ENCODE measurements at regions not wholly inside any gene's neighbourhood (a gene's known extent, or its start where the extent isn't known, plus 50 kb on each side); places are given as distances from the start of the nearest gene placed in this dataset.

DNA sequence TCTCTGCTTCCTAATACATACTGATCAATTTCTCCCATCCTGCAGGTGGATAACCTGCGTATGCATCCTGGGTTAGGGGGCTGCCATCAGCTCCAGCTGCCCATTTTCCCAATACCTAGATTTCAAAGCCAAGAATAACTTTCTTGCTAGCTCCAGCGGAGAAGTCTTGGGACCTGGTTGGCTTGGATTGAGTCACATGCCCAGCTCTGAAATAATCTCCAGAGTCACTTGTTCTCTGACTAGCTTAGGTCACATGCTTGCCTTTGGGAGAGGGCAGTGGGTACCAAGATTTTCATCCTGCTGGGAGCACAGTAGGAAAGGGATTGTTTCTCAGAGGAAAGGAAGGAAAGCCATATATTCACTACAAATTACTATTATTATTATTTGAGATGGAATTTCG is 70.0 kb upstream of the ELAC2 start:
- 40% methylated on average over 1 of the region's 3 CpGs for WGBS (ENCODE audit: insufficient coverage)
- no peak overlapping the region for H3K27ac ChIP-seq (ENCODE audit: low read length)
- H3K9me3 ChIP-seq (replicated peaks; ENCODE audit: control insufficient read depth, low read depth, low read length) = no peaks in the 10 kb centered on the region
- H3K4me1 ChIP-seq (ENCODE audit: control insufficient read depth, insufficient read depth, low read length) = peaks cover 16% of the 10 kb centered on the region
- peaks cover 2% of the 10 kb centered on the region for H3K27me3 ChIP-seq (ENCODE audit: control insufficient read depth, insufficient read depth, low read length)
- DNase-seq = no peak
- no peaks in the 10 kb centered on the region for H3K36me3 ChIP-seq (ENCODE audit: control insufficient read depth, insufficient read depth, low read length)
- H3K4me3 ChIP-seq (ENCODE audit: low read length) = no peak overlapping the region

- Histone ChIP-seq H3K9me3 (replicated peaks; ENCODE audit: control insufficient read depth, low read depth, low read length) (no peaks in the 10 kb centered on the region), H3K27me3 (ENCODE audit: control insufficient read depth, insufficient read depth, low read length) (peaks cover 2% of the 10 kb centered on the region), H3K4me1 (ENCODE audit: control insufficient read depth, insufficient read depth, low read length) (peaks cover 16% of the 10 kb centered on the region), H3K27ac (ENCODE audit: low read length) (peak overlapping the region; percentile 20), H3K36me3 (ENCODE audit: control insufficient read depth, insufficient read depth, low read length) (no peaks in the 10 kb centered on the region), H3K4me3 (ENCODE audit: low read length) (no peak overlapping the region)
- DNase-seq = peak; percentile 94
- WGBS (ENCODE audit: insufficient coverage) = 8% methylated on average over 2 of the region's 11 CpGs
These were observed 68.4 kb upstream of the ELAC2 start for GRCh38 chr17:13086142-13086769.

DNA sequence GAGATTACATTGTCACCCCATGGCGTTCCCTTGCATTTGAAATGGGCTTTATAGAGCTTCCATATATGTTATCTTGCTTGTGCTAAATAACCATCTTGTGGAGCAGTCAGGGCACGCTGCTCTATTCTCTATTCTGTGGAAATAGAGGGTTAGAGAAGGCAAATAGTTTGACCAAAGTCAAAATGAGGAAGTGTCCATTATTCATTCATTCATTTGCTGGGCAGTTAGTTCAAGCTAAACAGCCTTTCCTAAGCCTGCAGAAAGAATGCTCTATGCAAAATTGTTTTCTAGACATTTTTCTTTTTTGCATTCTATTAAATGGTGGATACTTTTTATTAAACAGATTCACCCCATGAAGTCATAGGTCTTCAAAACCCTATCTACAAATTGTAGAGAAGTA is 67.8 kb upstream of the ELAC2 start:
- peak overlapping the region; percentile 20 for H3K27ac ChIP-seq (ENCODE audit: low read length)
- WGBS (ENCODE audit: insufficient coverage) = 100% methylated on average over 1 of the region's 2 CpGs
- H3K9me3 ChIP-seq (replicated peaks; ENCODE audit: control insufficient read depth, low read depth, low read length) = no peaks in the 10 kb centered on the region
- H3K36me3 ChIP-seq (ENCODE audit: control insufficient read depth, insufficient read depth, low read length) = no peaks in the 10 kb centered on the region
- H3K4me3 ChIP-seq (ENCODE audit: low read length) = no peak overlapping the region
- H3K27me3 ChIP-seq (ENCODE audit: control insufficient read depth, insufficient read depth, low read length) = peaks cover 2% of the 10 kb centered on the region
- peaks cover 16% of the 10 kb centered on the region for H3K4me1 ChIP-seq (ENCODE audit: control insufficient read depth, insufficient read depth, low read length)
- no peak for DNase-seq

- H3K27me3 ChIP-seq (ENCODE audit: control insufficient read depth, insufficient read depth, low read length) = peaks cover 2% of the 10 kb centered on the region
- peaks cover 16% of the 10 kb centered on the region for H3K4me1 ChIP-seq (ENCODE audit: control insufficient read depth, insufficient read depth, low read length)
- no peak overlapping the region for H3K4me3 ChIP-seq (ENCODE audit: low read length)
- DNase-seq = no peak
- no peak overlapping the region for H3K27ac ChIP-seq (ENCODE audit: low read length)
- H3K9me3 ChIP-seq (replicated peaks; ENCODE audit: control insufficient read depth, low read depth, low read length) = no peaks in the 10 kb centered on the region
- no peaks in the 10 kb centered on the region for H3K36me3 ChIP-seq (ENCODE audit: control insufficient read depth, insufficient read depth, low read length)
- WGBS (ENCODE audit: insufficient coverage) = no CpG with 5 or more reads among the region's 3 CpGs
These were observed 66.6 kb upstream of the ELAC2 start for GRCh38 chr17:13084420-13084819.

DNA sequence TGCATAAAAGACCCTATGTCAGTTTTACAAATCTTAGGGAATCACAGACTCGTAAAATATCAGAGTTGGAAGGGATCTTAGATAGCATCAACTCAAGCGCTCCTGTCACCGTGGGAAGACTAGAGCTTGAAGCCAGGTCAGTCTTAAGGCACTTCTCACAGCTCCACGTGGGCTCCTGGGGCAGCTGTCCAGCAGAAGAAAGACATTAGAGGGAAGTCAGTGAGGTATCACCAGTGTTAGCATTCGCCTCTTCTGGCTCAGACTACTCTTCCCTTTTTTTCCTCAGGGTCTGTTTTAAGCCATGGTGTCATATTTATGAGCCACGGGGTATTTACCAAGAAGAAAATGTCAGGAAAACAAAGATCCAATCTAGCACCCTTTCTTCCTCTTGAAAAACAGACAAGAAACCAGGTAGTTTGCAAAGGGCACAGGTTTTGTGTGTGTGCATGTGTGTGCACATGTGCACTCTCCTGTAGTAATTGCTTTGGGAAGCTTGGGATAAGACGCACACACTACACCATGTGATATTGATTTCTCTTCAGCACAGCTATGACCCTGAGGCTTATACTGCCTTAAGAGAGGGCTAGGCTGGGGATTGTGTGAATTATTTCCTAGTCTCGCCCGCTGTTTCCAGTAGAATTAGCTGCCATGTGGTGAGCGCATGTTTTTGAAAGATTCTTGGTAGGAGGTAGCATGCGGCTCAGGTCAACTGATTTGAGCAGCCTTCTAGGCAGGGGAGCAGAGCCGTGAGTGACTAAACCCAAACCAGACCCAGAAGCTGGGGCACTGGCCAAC is 61.0 kb upstream of the ELAC2 start:
- Histone ChIP-seq H3K27ac (ENCODE audit: low read length) (no peak overlapping the region), H3K36me3 (ENCODE audit: control insufficient read depth, insufficient read depth, low read length) (no peaks in the 10 kb centered on the region), H3K4me3 (ENCODE audit: low read length) (no peak overlapping the region), H3K27me3 (ENCODE audit: control insufficient read depth, insufficient read depth, low read length) (no peaks in the 10 kb centered on the region), H3K9me3 (replicated peaks; ENCODE audit: control insufficient read depth, low read depth, low read length) (no peaks in the 10 kb centered on the region), H3K4me1 (ENCODE audit: control insufficient read depth, insufficient read depth, low read length) (no peaks in the 10 kb centered on the region)
- no peak for DNase-seq
- 50% methylated on average over 8 of the region's 12 CpGs for WGBS (ENCODE audit: insufficient coverage)

- Histone ChIP-seq H3K9me3 (replicated peaks; ENCODE audit: control insufficient read depth, low read depth, low read length) (no peaks in the 10 kb centered on the region), H3K27ac (ENCODE audit: low read length) (peak overlapping the region; percentile 7), H3K27me3 (ENCODE audit: control insufficient read depth, insufficient read depth, low read length) (no peaks in the 10 kb centered on the region), H3K4me3 (ENCODE audit: low read length) (no peak overlapping the region), H3K4me1 (ENCODE audit: control insufficient read depth, insufficient read depth, low read length) (no peaks in the 10 kb centered on the region), H3K36me3 (ENCODE audit: control insufficient read depth, insufficient read depth, low read length) (no peaks in the 10 kb centered on the region)
- DNase-seq = peak; percentile 50
- no CpG with 5 or more reads among the region's 4 CpGs for WGBS (ENCODE audit: insufficient coverage)
These were observed 59.1 kb upstream of the ELAC2 start for GRCh38 chr17:13076905-13077304.

DNA sequence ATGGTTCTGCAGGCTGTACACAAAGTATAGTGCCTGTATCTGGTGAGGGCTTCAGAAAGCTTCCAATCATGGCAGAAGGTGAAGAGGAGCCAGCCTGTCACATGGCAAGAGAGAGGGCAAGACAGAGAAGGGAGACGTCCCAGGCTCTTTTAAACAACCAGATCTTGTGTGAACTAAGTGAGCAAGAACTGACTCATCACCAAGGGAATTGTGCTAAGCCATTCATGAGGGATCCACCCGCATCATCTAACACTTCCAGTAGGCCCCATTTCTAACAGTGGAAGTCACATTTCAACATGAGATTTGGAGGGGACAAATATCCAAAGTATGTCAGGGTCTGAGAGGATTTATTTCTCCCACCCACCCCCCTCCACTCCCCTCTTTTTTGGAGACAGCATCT is 56.2 kb upstream of the ELAC2 start:
- Histone ChIP-seq H3K36me3 (ENCODE audit: control insufficient read depth, insufficient read depth, low read length) (no peaks in the 10 kb centered on the region), H3K4me3 (ENCODE audit: low read length) (no peak overlapping the region), H3K9me3 (replicated peaks; ENCODE audit: control insufficient read depth, low read depth, low read length) (no peaks in the 10 kb centered on the region), H3K27me3 (ENCODE audit: control insufficient read depth, insufficient read depth, low read length) (no peaks in the 10 kb centered on the region), H3K4me1 (ENCODE audit: control insufficient read depth, insufficient read depth, low read length) (no peaks in the 10 kb centered on the region), H3K27ac (ENCODE audit: low read length) (no peak overlapping the region)
- peak; percentile 35 for DNase-seq
- WGBS (ENCODE audit: insufficient coverage) = 57% methylated on average over 1 of the region's 2 CpGs

DNA sequence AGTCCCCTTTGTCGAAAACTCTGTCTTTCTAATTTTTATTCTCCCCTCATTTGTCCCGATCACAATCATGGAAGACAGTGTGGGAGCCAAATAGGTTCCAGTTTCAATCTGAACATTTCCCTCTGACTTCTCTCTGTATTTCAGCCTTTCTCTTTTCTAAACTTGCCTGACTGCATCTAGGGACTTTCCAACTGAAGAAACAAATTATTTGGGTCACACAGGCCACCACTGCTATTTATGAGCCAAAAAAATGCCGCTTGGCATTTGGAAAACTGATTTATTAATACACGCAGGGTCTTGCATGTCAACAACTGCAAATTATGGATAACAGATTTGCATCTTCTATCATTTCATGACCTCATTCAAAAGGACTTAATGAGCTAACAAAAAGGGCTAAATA is 55.2 kb upstream of the ELAC2 start:
- Histone ChIP-seq H3K27me3 (ENCODE audit: control insufficient read depth, insufficient read depth, low read length) (no peaks in the 10 kb centered on the region), H3K4me1 (ENCODE audit: control insufficient read depth, insufficient read depth, low read length) (no peaks in the 10 kb centered on the region), H3K27ac (ENCODE audit: low read length) (no peak overlapping the region), H3K9me3 (replicated peaks; ENCODE audit: control insufficient read depth, low read depth, low read length) (no peaks in the 10 kb centered on the region), H3K4me3 (ENCODE audit: low read length) (no peak overlapping the region), H3K36me3 (ENCODE audit: control insufficient read depth, insufficient read depth, low read length) (no peaks in the 10 kb centered on the region)
- 64% methylated on average over 3 of the region's 4 CpGs for WGBS (ENCODE audit: insufficient coverage)
- DNase-seq = no peak

GRCh38 chr17:13070732-13071131 is 52.9 kb upstream of the ELAC2 start:
- Histone ChIP-seq H3K4me3 (ENCODE audit: low read length) (no peak overlapping the region), H3K27ac (ENCODE audit: low read length) (no peak overlapping the region), H3K9me3 (replicated peaks; ENCODE audit: control insufficient read depth, low read depth, low read length) (no peaks in the 10 kb centered on the region), H3K4me1 (ENCODE audit: control insufficient read depth, insufficient read depth, low read length) (no peaks in the 10 kb centered on the region), H3K36me3 (ENCODE audit: control insufficient read depth, insufficient read depth, low read length) (no peaks in the 10 kb centered on the region), H3K27me3 (ENCODE audit: control insufficient read depth, insufficient read depth, low read length) (no peaks in the 10 kb centered on the region)
- 100% methylated on average over 1 of the region's 2 CpGs for WGBS (ENCODE audit: insufficient coverage)
- DNase-seq = no peak

- H3K9me3 ChIP-seq (replicated peaks; ENCODE audit: control insufficient read depth, low read depth, low read length) = no peaks in the 10 kb centered on the region
- no peaks in the 10 kb centered on the region for H3K4me1 ChIP-seq (ENCODE audit: control insufficient read depth, insufficient read depth, low read length)
- no peak for DNase-seq
- H3K27me3 ChIP-seq (ENCODE audit: control insufficient read depth, insufficient read depth, low read length) = no peaks in the 10 kb centered on the region
- WGBS (ENCODE audit: insufficient coverage) = 47% methylated on average over 8 of the region's 8 CpGs
- H3K27ac ChIP-seq (ENCODE audit: low read length) = no peak overlapping the region
- H3K4me3 ChIP-seq (ENCODE audit: low read length) = no peak overlapping the region
- no peaks in the 10 kb centered on the region for H3K36me3 ChIP-seq (ENCODE audit: control insufficient read depth, insufficient read depth, low read length)
These were observed 49.9 kb upstream of the ELAC2 start for GRCh38 chr17:13067629-13068303.
